Right hindlimb (tissue), 1 donor: ENCODE measurements at regions not wholly inside any gene's neighbourhood (a gene's known extent, or its start where the extent isn't known, plus 50 kb on each side); places are given as distances from the start of the nearest gene placed in this dataset.
"Not testable (repeated sequence)": the region's sequence is repeated elsewhere in the genome, so short reads cannot be mapped to it uniquely, and the experiment has no call there.

Source experiments
- DNase-seq: peaks from one replicate; pipeline ENCODE4 v3.0.0-alpha.2; 2018

DNA sequence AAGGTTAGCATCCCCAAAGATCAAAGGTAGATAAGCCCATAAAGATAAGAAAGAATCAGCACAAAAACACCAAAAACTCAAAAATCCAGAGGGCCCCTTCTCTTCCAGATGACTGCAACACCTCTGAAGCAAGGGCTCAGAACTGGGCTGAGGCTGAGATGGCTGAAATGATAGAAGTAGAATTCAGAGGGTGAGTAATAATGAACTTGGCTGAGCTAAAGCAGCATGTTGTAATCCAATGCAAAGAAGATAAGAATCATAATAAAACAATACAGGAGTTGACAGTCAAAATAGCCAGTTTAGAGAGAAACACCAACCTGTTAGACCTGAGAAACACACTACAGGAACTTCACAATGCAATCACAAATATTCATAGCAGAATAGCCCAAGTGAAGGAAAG lies 406.9 kb upstream of the CXADR start:
- no peak for DNase-seq

DNA sequence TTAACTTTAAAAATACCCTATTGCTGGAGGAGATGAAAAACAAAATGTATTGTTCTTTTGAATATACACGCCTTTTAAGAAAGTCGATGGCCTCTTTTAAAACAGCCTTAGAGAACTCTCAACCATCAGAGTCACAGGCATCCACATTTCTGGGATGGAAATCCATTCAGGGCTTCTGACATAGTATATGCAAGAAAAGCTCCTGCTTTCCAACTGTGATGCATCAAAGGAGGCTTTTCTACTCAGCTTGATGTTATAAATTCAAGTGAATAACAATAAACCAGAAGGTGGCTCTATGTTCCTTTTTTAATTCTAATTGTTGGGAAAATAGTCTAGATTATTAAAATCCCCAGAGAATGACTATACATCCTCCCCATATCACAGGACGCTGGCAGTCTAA lies 398.8 kb upstream of the CXADR start:
- DNase-seq: no peak

DNA sequence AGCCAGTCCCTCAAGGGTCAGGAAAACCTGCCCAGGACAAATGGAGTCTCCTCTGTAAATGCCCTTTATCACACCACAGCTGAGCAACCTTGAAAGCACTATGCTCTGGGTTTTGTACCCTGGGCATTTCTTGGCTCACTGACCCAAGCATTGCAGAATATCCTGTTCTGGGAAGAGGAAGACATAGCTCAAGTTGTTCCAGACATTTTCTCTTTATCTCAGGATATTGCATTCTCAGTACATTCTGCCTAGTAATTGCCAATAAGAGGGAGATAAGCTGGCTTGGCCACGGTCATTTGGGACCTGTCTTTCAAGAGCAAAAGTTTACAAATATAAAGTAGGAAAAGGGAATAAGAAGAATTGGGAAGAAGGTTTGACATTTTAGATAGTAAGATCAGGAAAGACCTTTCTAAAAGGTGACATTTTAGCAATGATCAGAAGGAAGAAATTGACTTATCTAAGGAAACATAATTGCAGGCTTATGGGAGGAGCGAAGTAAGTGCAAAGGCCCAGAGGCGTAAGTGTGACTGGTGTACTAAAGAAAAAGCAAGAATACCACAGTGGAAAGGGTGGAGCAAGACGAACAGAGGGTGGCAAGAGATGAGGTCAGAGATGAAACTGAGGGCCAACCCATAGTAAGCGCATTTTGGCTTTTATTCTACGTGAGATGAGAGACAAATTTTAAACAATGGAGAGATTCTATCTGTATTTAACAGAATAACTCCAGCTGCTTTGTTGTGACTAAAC lies 394.0 kb upstream of the CXADR start:
- no peak for DNase-seq

DNA sequence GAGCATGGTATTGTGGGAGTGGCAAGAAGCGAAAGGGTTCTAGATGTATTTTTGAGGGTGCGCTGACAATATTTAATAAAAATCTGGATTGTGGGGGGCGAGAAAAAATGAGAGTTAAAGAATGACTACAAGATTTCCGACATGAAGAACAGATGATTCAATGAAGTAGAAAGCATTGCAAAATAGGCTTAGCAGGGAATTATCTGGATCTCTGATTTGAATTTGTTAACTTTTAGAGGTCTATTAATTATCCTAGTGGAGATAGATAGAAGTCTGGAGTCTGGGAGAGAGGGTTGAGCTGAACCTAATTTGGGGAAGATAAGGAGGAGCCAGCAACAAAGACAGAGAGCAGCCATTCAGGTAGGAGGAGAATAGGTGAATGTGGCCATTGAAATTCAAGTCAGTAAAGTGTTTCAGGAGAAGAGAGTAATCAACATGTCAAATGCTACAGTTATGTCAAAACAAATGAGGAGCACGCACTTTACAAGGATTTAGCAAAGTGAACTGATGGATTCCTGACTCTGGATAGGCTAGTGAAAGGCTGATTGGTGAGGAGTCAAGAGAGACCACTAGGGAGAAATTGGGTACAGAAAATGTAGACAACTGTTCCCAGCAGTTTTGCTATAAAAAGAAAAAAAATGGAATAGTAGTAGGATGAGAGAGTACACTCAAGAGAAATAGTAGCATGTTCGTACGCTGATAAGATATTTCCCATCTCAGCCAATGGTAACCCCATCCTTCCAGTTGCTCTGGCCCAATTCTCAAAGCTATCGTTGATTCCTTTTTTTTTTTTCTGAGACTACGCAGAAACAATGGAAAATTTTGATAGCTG lies 393.2 kb upstream of the CXADR start:
- DNase-seq: no peak

DNA sequence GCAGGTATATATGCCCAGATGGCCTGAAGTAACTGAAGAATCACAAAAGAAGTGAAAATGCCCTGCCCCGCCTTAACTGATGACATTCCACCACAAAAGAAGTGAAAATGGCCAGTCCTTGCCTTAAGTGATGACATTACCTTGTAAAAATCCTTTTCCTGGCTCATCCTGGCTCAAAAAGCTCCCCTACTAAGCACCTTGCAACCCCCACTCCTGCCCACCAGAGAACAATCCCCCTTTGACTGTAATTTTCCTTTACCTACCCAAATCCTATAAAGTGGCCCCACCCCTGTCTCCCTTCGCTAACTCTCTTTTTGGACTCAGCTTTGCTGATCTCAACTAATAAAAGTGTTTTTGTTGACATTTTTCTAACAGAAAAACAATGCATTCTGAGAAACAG lies 385.4 kb upstream of the CXADR start:
- not testable (repeated sequence) for DNase-seq

DNA sequence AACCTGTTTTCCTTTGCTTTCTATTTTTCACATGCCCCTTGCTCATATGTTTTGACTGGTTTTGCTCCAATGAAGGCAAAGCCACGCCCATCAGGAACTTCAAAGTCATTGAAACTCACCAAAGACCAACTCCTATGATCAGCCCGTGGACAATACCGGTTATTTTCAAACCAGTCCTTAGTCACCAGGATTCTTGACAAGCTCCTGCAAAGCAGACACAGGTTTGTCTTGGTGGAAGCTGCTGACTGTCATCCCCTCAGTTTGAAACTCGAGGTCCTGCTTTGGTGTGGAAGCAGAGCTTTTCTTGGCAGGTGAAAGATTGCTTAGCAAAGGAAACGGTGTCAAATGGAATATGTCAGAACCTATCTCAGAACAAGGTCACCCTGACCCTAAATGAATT lies 384.7 kb upstream of the CXADR start:
- DNase-seq: no peak

DNA sequence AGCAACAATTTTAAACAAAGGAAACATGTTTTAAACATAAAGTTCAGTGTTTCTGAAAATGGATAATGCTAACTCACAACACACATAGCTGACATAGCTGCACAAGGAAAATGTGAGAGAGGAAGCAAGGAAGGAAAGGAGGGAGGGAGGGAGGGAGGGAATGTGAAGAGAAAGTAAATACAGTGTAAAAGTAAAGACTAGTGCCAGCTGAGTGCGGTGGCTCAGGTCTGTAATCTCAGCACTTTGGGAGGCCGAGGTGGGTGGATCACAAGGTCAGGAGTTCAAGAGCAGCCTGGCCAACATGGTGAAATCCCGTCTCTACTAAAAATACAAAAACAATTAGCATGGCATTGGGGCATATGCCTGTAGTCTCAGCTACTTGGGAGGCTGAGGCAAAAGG lies 373.7 kb upstream of the CXADR start:
- not testable (repeated sequence) for DNase-seq

DNA sequence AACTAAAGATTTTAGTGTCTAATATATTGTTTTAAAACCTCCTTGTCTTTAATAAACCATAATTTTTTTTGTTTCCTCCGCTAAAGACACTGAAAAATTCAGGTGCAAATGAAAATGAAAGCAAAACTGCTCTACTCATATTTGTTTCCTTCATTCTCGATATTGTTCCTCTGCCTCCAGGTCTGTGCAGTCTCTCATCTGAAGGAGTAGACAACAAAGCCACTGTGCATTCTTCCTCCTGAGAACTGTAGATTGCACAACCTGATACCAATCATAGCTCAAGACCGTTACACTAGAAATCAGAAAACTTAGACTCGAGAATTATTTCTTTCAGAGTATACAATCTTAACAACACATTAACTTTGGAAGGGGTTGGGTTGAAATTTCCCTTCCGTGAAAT lies 373.1 kb upstream of the CXADR start:
- DNase-seq: no peak

DNA sequence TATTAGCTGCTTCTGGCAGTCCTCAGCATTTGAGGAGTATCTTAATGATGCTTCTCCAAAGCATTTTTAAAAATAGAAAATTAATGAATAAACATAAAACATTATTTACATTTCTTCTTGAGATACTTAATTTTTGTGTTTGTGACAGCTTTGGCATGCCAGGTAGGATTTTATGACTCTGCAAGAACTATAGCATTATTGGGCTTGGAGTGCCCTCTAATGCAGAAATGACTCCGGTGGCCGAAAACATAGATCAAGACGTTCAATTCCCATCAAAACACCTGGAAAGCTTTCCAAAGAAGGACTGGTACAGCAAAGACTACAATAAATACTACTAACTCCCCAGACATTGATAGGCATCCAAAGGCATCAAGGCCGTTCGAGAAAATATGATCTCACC lies 366.4 kb upstream of the CXADR start:
- no peak for DNase-seq

DNA sequence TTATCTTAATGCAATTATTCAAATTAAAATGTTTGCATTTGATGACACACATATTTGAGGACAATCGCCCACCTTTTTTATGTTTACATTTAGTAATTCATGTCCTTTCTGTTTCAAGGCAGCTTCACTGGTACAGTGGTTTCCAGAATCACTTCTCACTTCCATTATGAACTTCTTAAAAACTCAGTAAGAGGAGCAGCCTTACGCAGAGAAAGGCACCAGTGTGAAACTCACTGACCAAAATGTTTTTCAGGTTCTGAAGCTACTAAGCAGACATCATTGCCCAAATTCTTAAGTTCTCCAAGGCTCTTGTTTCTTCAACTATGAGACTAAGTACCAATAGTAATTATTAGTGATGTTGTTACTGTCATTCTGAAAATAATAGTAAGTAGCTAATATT lies 353.1 kb upstream of the CXADR start:
- no peak for DNase-seq

DNA sequence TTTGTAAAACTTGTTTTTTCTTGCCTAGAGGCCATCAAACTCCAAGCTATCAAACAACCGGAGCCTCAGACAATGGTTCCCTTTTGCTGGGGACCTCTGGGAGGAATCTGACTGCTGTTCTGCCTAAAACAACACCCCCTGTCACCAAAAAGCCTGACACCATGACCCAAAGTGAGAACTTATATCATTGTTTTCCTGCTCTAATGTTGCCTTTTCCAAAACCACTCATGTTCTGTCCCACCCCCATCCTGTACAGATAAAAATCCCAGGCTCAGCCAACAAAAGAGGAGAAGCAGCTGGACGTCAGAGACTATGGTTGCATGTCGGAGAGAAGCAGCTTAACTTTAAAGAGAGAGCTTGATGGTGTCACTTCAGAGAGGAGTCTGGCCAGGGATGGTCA lies 327.2 kb upstream of the CXADR start:
- no peak for DNase-seq

DNA sequence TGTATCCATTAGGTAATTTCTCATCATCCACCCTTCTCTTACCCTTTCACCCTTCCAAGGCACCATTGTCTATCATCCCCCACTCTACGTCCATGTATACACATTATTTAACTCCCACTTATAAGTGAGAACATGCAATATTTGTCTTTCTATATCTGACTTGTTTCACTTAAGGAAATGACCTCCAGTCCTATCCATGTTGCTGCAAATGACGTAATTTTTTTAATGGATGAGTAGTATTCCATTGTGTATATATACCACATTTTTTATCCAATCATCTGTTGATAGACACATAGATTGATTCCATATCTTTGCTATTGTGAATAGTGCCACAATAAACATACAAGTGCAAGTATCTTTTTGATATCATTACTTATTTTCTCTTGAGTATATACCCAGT lies 322.9 kb upstream of the CXADR start:
- no peak for DNase-seq

DNA sequence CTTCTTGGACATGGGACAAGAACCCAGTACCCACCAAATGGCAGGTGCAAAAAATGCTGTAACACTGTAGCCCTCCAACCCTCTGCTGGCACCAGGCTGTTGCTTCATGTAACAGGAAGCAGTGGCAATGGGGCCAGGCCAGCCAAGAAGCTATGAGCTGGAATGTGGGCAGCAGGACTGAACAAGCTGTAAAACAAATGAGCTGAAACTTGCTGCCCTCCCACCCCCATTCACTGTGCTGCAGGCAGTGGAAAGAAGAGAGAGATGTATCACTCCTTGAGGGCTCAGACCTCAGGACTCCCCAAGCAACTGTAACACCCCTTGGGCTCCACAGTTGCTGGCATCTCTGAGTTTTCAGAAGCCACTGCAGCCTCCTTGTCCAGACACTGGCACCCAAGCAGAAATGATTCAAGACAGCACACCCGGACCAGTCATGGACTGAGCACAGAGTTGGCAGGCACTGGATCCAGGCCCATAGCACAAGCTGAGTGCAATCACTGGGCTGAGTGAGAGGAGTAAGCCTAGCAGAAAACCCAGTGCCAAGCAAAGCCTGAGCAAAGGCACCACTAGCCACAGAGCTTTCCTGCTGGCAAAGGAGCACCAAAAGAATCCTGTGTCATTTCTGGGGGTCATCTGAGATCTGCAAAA lies 321.4 kb upstream of the CXADR start:
- DNase-seq: no peak

DNA sequence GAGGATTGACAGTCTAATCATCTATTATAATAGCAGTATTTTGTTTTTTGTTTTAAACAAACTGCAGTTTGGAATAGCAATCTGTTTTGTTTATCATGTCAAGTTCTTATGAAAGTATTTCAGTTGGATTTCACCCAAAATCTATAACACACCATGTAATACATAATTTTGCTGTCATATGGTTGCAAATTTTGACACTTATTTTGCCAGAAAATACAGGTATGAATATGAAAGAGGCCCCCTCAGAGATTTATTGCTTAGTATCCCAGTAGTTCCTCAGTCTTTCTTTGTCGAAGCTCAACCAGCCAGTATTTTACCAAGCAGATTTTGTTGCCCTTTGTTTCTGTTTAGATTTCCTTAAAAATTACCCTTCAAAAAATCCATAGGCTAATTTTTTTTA lies 317.5 kb upstream of the CXADR start:
- DNase-seq: no peak

DNA sequence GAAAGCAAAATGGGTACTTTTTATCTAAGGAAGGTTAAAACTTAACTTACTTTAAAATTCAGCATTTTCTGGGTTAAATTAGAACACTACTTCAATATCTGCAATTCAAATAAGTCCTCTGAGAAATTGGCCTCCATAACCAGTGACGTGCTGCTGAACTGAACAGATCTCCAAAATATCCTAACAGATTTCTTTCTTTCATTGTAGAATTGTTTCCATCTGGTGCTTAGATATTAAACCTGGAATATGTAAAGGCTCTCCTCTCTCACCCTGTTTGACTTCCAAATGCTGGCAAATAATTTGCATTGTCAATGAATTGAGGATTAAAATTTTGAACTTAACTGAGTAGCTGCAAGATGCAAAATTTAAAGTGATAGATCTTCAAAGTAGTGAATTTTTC lies 316.9 kb upstream of the CXADR start:
- peak; percentile 68 for DNase-seq

DNA sequence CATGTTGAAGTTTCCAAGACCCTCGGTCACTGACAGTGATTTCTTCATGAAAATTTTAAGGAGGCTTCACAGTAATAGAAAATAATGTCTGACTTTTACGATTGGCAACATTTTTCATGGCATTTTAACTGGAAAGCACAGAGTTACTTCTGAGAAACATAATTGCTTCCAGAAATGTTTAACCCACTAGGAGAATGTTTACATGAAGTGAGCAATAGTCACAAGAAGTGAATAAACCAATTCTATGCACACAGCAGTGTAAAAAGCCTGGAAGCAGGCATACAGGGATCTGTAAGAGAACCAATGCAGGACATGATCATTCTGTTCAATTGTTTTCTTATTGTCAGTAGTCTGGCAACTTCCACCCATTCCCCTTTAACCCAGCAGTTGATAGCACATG lies 316.2 kb upstream of the CXADR start:
- no peak for DNase-seq

DNA sequence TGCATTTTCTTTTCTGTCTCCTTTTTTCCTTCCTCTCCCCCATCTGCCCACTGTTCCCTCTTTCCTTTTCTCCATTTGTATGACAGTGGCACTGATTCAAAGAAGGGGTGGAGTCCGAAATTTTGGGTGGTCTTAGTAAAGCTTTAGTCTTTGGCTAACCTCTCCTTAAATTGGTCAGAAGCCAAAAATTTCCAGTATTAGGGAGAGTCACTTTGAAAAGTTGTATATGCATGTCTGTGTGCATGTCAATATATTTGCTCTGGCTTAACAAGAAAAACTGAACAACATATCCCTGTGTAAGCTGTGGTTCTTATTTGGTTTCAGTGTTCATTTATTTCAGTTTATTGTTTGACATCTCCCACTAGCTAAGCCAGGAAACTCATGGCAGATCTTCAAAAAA lies 314.8 kb upstream of the CXADR start:
- no peak for DNase-seq

DNA sequence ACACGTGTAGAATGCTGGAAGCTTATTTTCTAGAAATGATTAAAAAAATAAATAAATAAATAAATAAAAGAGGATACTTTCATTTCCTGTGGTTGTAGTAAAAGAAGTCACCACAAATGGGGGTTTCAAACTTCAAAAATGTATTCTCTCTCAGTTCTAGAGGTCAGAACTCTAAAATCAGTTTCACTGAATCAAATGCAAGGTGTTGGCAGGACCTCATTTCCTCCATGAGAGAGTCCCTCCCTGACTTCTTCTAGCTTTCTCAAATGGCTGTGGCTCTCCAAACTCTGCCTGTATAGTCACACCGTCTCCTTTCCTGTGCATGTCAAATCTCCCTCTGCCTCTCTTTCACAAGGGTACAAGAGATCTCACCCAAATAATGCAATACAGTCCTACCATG lies 312.6 kb upstream of the CXADR start:
- no peak for DNase-seq

DNA sequence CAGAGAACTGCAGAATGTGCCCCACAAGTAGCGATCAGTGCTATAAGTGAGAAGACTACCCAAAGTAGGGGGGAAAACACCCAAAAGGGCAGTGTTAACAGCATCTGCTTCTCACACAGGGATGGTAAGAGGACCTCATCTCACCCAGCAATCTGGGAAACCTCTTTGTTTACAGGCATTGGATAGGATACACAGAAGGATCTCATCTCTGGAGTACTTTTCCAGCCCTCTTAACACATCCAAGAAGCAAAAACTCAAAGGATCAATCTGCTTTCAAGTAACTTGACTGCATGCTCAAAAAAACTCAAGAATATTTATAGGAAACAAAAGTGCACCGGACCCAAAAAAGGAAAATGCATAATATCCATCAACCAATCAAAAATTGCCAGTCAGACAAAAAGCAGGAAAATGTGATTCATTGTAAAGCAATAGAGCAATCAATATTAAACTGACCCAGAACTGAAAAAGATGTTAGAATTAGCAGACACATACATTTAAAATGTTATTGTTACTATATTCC lies 311.0 kb upstream of the CXADR start:
- no peak for DNase-seq

DNA sequence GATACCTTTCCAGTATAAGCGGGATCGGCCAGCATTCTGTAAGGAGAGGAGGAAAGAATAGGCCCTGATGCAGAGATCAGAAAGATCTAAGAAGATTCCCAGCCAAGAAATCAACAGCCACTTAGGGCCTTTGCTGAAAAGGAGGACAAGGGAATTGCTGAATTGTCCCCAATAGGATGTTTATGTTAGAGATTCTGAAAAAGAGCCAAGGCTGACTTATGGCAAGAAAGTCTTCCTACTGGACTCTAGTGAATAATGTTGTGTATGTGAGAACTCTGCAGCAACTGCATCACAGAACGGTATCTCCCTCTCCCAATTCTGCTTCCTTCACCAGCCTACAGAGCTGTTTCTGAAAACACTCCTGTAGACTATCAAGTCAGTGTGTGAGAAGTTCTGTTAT lies 298.0 kb upstream of the CXADR start:
- DNase-seq: no peak

DNA sequence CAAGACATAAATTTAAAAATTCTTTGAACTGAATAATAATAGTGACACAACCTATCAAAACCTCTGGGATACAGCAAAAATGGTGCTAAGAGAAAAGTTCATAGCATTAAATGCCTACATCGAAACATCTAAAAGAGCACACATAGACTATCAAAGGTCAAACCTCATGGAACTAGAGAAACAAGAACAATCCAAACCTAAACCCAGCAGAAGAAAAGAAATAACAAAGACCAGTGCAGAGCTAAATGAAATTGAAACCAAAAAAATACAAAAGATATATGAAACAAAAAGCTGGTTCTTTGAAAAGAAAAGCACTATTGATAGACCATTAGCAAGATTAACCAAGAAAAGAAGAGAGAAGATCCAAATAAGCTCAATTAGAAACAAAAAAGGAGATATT lies 293.8 kb upstream of the CXADR start:
- DNase-seq: not testable (repeated sequence)

DNA sequence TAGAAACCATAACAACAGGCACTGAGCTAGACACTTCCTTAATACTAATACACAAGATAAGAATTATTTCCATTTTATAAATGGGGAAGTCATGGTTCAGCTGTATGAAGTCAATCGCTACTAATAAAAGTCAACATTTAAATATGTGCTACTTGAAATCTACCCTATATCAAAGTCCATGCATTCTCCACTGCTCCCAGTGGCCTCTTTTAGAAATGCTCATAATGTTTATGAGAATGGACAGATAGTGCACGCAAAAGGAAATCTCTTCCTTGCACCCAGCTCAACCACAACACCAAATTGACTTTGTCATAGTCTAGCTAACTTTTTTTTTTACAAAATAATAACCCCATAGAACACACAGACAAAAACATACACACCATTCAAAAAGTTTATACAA lies 281.7 kb upstream of the CXADR start:
- no peak for DNase-seq

DNA sequence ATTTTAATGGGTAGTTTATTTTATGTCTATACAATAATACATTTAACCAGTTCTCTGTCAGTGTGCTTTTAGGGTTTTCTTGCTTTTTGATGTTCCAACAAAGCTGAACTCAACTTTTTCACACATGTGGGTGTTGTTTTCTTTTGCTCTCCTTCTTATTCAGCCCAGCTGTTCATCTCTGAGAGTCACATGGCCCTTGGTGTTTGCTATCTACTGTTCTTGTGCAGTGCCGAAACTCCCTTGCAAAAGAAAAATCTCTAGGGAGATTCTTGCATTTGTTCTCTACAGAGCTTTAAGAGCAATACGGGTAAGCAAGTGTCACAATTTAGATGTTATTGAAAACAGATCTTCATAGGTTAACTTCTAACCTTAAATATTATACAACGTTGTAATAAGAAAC lies 281.1 kb upstream of the CXADR start:
- DNase-seq: no peak

DNA sequence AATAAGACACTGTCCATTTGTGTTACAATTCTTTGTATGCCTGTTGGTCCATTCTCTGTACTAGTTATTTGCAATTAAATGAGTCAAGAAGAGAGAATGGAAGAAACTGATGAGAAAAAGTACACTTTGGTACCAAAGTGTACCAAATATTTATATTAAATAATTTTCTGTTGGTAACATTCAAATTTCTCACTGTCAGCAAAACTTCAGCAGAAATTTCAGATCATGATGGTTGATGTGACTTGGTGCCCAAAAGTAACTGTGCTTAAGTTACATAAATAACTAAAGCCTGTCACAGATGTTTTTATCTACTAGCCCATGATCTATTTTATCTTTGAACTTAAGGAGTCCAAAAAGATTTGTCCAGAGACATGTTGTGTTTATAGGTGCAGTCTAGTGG lies 274.4 kb upstream of the CXADR start:
- DNase-seq: no peak
